ENCODE measurements at regions not wholly inside any gene's neighbourhood (a gene's known extent, or its start where the extent isn't known, plus 50 kb on each side); places are given as distances from the start of the nearest gene placed in this dataset.

DNA sequence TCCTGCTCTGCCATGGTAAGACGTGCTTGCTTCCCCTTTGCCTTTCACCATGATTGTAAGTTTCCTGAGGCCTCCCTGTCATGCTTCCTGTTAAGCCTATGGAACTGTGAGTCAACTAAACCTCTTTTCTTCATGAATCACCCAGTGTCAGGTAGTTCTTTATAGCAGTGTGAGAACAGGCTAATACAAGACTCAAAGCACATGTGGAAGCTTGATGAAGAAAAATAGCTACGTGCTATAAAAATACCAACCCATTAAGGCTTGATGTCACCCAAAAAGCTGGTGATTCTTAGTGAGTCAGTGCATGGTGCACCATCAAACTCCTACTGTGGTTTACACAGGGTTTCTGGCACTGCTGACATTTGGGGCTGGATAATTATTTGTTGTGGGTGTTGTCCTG is 332.2 kb downstream of the TMEM167A start:
- TF ChIP-seq CREM (IDR thresholded peaks at IDR 0.05; ENCODE audit: low read depth) (no peak), NR2F1 (conservative IDR thresholded peaks at IDR 0.05) (no peak), JUND (IDR thresholded peaks at IDR 0.05; ENCODE audit: low read depth, low read length) (no peak), SPI1 (IDR thresholded peaks at IDR 0.05; ENCODE audit: borderline replicate concordance, insufficient read depth, low read depth, low read length) (no peak), SMAD1 (IDR thresholded peaks at IDR 0.05; ENCODE audit: low read depth, partially characterized antibody) (no peak), SP1 (IDR thresholded peaks at IDR 0.05; ENCODE audit: low read depth, low read length) (no peak), TCF3 (IDR thresholded peaks at IDR 0.05; ENCODE audit: borderline replicate concordance, insufficient read depth, low read depth, low read length) (no peak), ZZZ3 (IDR thresholded peaks at IDR 0.05; ENCODE audit: control insufficient read depth, insufficient read length, low read depth) (no peak), SRF (IDR thresholded peaks at IDR 0.05; ENCODE audit: low read depth in 2 of 2, low read length in 2 of 2) (no peak), GATAD2B (conservative IDR thresholded peaks at IDR 0.05; ENCODE audit: low read depth) (no peak), PAX5 (IDR thresholded peaks at IDR 0.05; ENCODE audit: borderline replicate concordance, low read depth, low read length) (no peak)
- TF ChIP-seq, protein P1, sequence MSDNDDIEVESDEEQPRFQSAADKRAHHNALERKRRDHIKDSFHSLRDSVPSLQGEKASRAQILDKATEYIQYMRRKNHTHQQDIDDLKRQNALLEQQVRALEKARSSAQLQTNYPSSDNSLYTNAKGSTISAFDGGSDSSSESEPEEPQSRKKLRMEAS (IDR thresholded peaks at IDR 0.05; ENCODE audit: low read depth, low read length) = no peak
- TF ChIP-seq, protein P2, sequence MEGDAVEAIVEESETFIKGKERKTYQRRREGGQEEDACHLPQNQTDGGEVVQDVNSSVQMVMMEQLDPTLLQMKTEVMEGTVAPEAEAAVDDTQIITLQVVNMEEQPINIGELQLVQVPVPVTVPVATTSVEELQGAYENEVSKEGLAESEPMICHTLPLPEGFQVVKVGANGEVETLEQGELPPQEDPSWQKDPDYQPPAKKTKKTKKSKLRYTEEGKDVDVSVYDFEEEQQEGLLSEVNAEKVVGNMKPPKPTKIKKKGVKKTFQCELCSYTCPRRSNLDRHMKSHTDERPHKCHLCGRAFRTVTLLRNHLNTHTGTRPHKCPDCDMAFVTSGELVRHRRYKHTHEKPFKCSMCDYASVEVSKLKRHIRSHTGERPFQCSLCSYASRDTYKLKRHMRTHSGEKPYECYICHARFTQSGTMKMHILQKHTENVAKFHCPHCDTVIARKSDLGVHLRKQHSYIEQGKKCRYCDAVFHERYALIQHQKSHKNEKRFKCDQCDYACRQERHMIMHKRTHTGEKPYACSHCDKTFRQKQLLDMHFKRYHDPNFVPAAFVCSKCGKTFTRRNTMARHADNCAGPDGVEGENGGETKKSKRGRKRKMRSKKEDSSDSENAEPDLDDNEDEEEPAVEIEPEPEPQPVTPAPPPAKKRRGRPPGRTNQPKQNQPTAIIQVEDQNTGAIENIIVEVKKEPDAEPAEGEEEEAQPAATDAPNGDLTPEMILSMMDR (IDR thresholded peaks at IDR 0.05 in 2 of 3, conservative IDR thresholded peaks at IDR 0.05 in 1 of 3; ENCODE audit: control insufficient read depth in 2 of 3, extremely low read depth in 1 of 3, insufficient read depth in 1 of 3, low read depth in 3 of 3, low read length in 3 of 3) = no peak
- TF ChIP-seq, protein P3, sequence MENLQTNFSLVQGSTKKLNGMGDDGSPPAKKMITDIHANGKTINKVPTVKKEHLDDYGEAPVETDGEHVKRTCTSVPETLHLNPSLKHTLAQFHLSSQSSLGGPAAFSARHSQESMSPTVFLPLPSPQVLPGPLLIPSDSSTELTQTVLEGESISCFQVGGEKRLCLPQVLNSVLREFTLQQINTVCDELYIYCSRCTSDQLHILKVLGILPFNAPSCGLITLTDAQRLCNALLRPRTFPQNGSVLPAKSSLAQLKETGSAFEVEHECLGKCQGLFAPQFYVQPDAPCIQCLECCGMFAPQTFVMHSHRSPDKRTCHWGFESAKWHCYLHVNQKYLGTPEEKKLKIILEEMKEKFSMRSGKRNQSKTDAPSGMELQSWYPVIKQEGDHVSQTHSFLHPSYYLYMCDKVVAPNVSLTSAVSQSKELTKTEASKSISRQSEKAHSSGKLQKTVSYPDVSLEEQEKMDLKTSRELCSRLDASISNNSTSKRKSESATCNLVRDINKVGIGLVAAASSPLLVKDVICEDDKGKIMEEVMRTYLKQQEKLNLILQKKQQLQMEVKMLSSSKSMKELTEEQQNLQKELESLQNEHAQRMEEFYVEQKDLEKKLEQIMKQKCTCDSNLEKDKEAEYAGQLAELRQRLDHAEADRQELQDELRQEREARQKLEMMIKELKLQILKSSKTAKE (IDR thresholded peaks at IDR 0.05; ENCODE audit: low read depth, poor library complexity, severe bottlenecking) = no peak

Data from GM12878 (cell line).